MM.1S (cell line): ENCODE measurements at regions not wholly inside any gene's neighbourhood (a gene's known extent, or its start where the extent isn't known, plus 50 kb on each side); places are given as distances from the start of the nearest gene placed in this dataset.

ENCODE experiments used
- EZH2 ChIP-seq: fragments of 300-600 bp; sonication (generic); optimal IDR thresholded peaks from 2 replicates; pipeline ENCODE3; 2017; ENCODE audit warnings: low read depth, mild to moderate bottlenecking, antibody characterized with exemption, low read length, mixed read lengths
- EZH2phosphoT487 ChIP-seq: fragments of 300-600 bp; sonication (generic); IDR thresholded peaks from 2 replicates; pipeline ENCODE4 v1.6.1; 2018; ENCODE audit warnings: antibody characterized with exemption, low read length
- TF ChIP-seq, protein P1 (sequence below): fragments of 300-600 bp; sonication (generic); IDR thresholded peaks from 2 replicates; pipeline ENCODE4 v1.5.1; 2016; ENCODE audit warnings: antibody characterized with exemption, low read length, mixed read lengths

- TF ChIP-seq, protein P1, sequence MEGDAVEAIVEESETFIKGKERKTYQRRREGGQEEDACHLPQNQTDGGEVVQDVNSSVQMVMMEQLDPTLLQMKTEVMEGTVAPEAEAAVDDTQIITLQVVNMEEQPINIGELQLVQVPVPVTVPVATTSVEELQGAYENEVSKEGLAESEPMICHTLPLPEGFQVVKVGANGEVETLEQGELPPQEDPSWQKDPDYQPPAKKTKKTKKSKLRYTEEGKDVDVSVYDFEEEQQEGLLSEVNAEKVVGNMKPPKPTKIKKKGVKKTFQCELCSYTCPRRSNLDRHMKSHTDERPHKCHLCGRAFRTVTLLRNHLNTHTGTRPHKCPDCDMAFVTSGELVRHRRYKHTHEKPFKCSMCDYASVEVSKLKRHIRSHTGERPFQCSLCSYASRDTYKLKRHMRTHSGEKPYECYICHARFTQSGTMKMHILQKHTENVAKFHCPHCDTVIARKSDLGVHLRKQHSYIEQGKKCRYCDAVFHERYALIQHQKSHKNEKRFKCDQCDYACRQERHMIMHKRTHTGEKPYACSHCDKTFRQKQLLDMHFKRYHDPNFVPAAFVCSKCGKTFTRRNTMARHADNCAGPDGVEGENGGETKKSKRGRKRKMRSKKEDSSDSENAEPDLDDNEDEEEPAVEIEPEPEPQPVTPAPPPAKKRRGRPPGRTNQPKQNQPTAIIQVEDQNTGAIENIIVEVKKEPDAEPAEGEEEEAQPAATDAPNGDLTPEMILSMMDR, result no peak
- TF ChIP-seq EZH2 (no peak), EZH2phosphoT487 (no peak)
Observed at GRCh38 chr18:24534271-24534670, 73.8 kb downstream of the HRH4 start.
